ENCODE measurements at regions not wholly inside any gene's neighbourhood (a gene's known extent, or its start where the extent isn't known, plus 50 kb on each side); places are given as distances from the start of the nearest gene placed in this dataset.
"Not testable (repeated sequence)": the region's sequence is repeated elsewhere in the genome, so short reads cannot be mapped to it uniquely, and the experiment has no call there.

GRCh38 chr1:209116705-209117104 is 466.8 kb upstream of the CAMK1G start:
- DNase-seq = no peak
- Mint-ChIP-seq H3K27me3 (ENCODE audit: insufficient read depth) (no peaks in the 10 kb centered on the region), H3K36me3 (ENCODE audit: low read depth) (no peaks in the 10 kb centered on the region), H3K4me1 (peaks cover 20% of the 10 kb centered on the region), H3K27ac (no peak overlapping the region), H3K4me3 (no peak overlapping the region), H3K9me3 (no peaks in the 10 kb centered on the region)
- Histone ChIP-seq H3K4me1 (ENCODE audit: control insufficient read depth, insufficient read depth, low read length) (peaks cover 4% of the 10 kb centered on the region), H3K9me3 (ENCODE audit: control insufficient read depth, low read length) (no peaks in the 10 kb centered on the region), H3K9ac (ENCODE audit: extremely low read depth, low read length, poor library complexity, severe bottlenecking) (no peak overlapping the region), H3K4me3 (ENCODE audit: low read length) (no peak overlapping the region), H3K27me3 (ENCODE audit: control insufficient read depth, insufficient read depth, low read length, poor library complexity, severe bottlenecking) (no peaks in the 10 kb centered on the region), H3K36me3 (ENCODE audit: control insufficient read depth, insufficient read depth, low read length) (no peaks in the 10 kb centered on the region), H3K27ac (ENCODE audit: low read depth, low read length) (no peak overlapping the region)
- TF ChIP-seq CTCF (conservative IDR thresholded peaks at IDR 0.05) = no peak
- WGBS, 2 experiments (ENCODE audit: insufficient coverage in 1 of 2, insufficient read length in 1 of 2) = no CpG with 5 or more reads among the region's 1 CpG

GRCh38 chr1:209123601-209124000 is 459.9 kb upstream of the CAMK1G start:
- no peak overlapping the region for H3K27ac Mint-ChIP-seq
- H3K27me3 Mint-ChIP-seq (ENCODE audit: insufficient read depth) = no peaks in the 10 kb centered on the region
- no peak overlapping the region for H3K27ac ChIP-seq (ENCODE audit: low read depth, low read length)

GRCh38 chr1:209129091-209129490 is 454.4 kb upstream of the CAMK1G start:
- H3K4me1 ChIP-seq (ENCODE audit: control insufficient read depth, insufficient read depth, low read length); H3K4me3 Mint-ChIP-seq; H3K4me3 ChIP-seq (ENCODE audit: low read length); H3K27ac ChIP-seq (ENCODE audit: low read depth, low read length); H3K27me3 Mint-ChIP-seq (ENCODE audit: insufficient read depth); H3K27me3 ChIP-seq (ENCODE audit: control insufficient read depth, insufficient read depth, low read length, poor library complexity, severe bottlenecking); H3K9ac ChIP-seq (ENCODE audit: extremely low read depth, low read length, poor library complexity, severe bottlenecking); DNase-seq; H3K27ac Mint-ChIP-seq; H3K36me3 ChIP-seq (ENCODE audit: control insufficient read depth, insufficient read depth, low read length); H3K4me1 Mint-ChIP-seq: not testable (repeated sequence)
- peaks cover 30% of the 10 kb centered on the region for H3K9me3 ChIP-seq (ENCODE audit: control insufficient read depth, low read length)
- peaks cover 32% of the 10 kb centered on the region for H3K9me3 Mint-ChIP-seq
- WGBS, 2 experiments (ENCODE audit: insufficient coverage in 1 of 2, insufficient read length in 1 of 2) = 93% methylated on average over 16 of the region's 32 CpGs; no CpG with 5 or more reads in 1 of the 2 experiments
- peaks cover 14% of the 10 kb centered on the region for H3K36me3 Mint-ChIP-seq (ENCODE audit: low read depth)

More at GRCh38 chr1:209123601-209124000, 459.9 kb upstream of the CAMK1G start:
- Mint-ChIP-seq H3K36me3 (ENCODE audit: low read depth) (peaks cover 5% of the 10 kb centered on the region), H3K4me3 (no peak overlapping the region), H3K9me3 (peaks cover 15% of the 10 kb centered on the region), H3K4me1 (no peaks in the 10 kb centered on the region)
- 33 to 80% methylated on average over 1 to 2 of the region's 2 CpGs for WGBS, 2 experiments (ENCODE audit: insufficient coverage in 1 of 2, insufficient read length in 1 of 2)
- Histone ChIP-seq H3K9me3 (ENCODE audit: control insufficient read depth, low read length) (peaks cover 12% of the 10 kb centered on the region), H3K4me1 (ENCODE audit: control insufficient read depth, insufficient read depth, low read length) (peaks cover 4% of the 10 kb centered on the region), H3K36me3 (ENCODE audit: control insufficient read depth, insufficient read depth, low read length) (no peaks in the 10 kb centered on the region), H3K27me3 (ENCODE audit: control insufficient read depth, insufficient read depth, low read length, poor library complexity, severe bottlenecking) (no peaks in the 10 kb centered on the region), H3K4me3 (ENCODE audit: low read length) (no peak overlapping the region), H3K9ac (ENCODE audit: extremely low read depth, low read length, poor library complexity, severe bottlenecking) (no peak overlapping the region)
- DNase-seq = no peak
- TF ChIP-seq CTCF (conservative IDR thresholded peaks at IDR 0.05) = no peak

GRCh38 chr1:209130886-209131285 is 452.6 kb upstream of the CAMK1G start:
- peaks cover 32% of the 10 kb centered on the region for H3K9me3 Mint-ChIP-seq
- H3K36me3 Mint-ChIP-seq (ENCODE audit: low read depth) = peaks cover 14% of the 10 kb centered on the region
- DNase-seq = no peak

More at GRCh38 chr1:209130886-209131285, 452.6 kb upstream of the CAMK1G start:
- no peaks in the 10 kb centered on the region for H3K4me1 ChIP-seq (ENCODE audit: control insufficient read depth, insufficient read depth, low read length)
- no peak overlapping the region for H3K27ac ChIP-seq (ENCODE audit: low read depth, low read length)
- no peaks in the 10 kb centered on the region for H3K27me3 Mint-ChIP-seq (ENCODE audit: insufficient read depth)
- TF ChIP-seq CTCF (conservative IDR thresholded peaks at IDR 0.05) = no peak
- H3K27me3 ChIP-seq (ENCODE audit: control insufficient read depth, insufficient read depth, low read length, poor library complexity, severe bottlenecking) = no peaks in the 10 kb centered on the region
- H3K9me3 ChIP-seq (ENCODE audit: control insufficient read depth, low read length) = peaks cover 30% of the 10 kb centered on the region
- no peak overlapping the region for H3K4me3 ChIP-seq (ENCODE audit: low read length)
- peaks cover 12% of the 10 kb centered on the region for H3K4me1 Mint-ChIP-seq
- no peak overlapping the region for H3K9ac ChIP-seq (ENCODE audit: extremely low read depth, low read length, poor library complexity, severe bottlenecking)
- WGBS, 2 experiments (ENCODE audit: insufficient coverage in 1 of 2, insufficient read length in 1 of 2) = 57% methylated on average over 7 of the region's 7 CpGs; no CpG with 5 or more reads in 1 of the 2 experiments
- H3K36me3 ChIP-seq (ENCODE audit: control insufficient read depth, insufficient read depth, low read length) = no peaks in the 10 kb centered on the region
- no peak overlapping the region for H3K4me3 Mint-ChIP-seq
- no peak overlapping the region for H3K27ac Mint-ChIP-seq

All from endodermal cell (in vitro differentiated cells).